ENCODE measurements at regions not wholly inside any gene's neighbourhood (a gene's known extent, or its start where the extent isn't known, plus 50 kb on each side); places are given as distances from the start of the nearest gene placed in this dataset.

- DNase-seq = peak; percentile 52
- Histone ChIP-seq H3K4me3 (ENCODE audit: low read length) (no peak overlapping the region), H2BK5ac (ENCODE audit: low read length) (no peak overlapping the region), H3K4ac (ENCODE audit: low read depth, low read length) (no peak overlapping the region), H2BK120ac (ENCODE audit: low read depth, low read length) (no peak overlapping the region), H4K5ac (ENCODE audit: low read length) (no peak overlapping the region), H2AK5ac (ENCODE audit: low read length) (no peak overlapping the region), H3K4me1 (ENCODE audit: control insufficient read depth, low read depth, low read length) (no peaks in the 10 kb centered on the region), H3K36me3 (ENCODE audit: control insufficient read depth, insufficient read depth, low read length) (no peaks in the 10 kb centered on the region), H3K4me2 (ENCODE audit: low read length) (no peak overlapping the region), H3K27ac (ENCODE audit: low read depth, low read length) (no peak overlapping the region), H4K8ac (ENCODE audit: low read depth, low read length) (no peak overlapping the region), H3K79me1 (ENCODE audit: low read length) (no peaks in the 10 kb centered on the region), H3K27me3 (ENCODE audit: insufficient read depth, low read length, poor library complexity) (no peaks in the 10 kb centered on the region), H3K23ac (ENCODE audit: low read length) (no peak overlapping the region), H3K79me2 (ENCODE audit: control insufficient read depth, insufficient read depth, low read length) (no peaks in the 10 kb centered on the region), H3K9ac (ENCODE audit: low read length) (no peak overlapping the region), H2BK15ac (replicated peaks; ENCODE audit: low read depth) (no peak overlapping the region), H3K18ac (ENCODE audit: low read length) (no peak overlapping the region), H3K56ac (ENCODE audit: low read length) (no peak overlapping the region)
- WGBS (ENCODE audit: extremely low coverage, insufficient coverage, low lambda C conversion rate) = no CpG with 5 or more reads among the region's 6 CpGs
These were observed 176.0 kb downstream of the MED10 start for GRCh38 chr5:6202149-6202967.

- Histone ChIP-seq H3K36me3 (ENCODE audit: control insufficient read depth, insufficient read depth, low read length) (no peaks in the 10 kb centered on the region), H4K5ac (ENCODE audit: low read length) (no peak overlapping the region), H2AK5ac (ENCODE audit: low read length) (no peak overlapping the region), H3K4me2 (ENCODE audit: low read length) (no peak overlapping the region), H4K8ac (ENCODE audit: low read depth, low read length) (no peak overlapping the region), H3K4ac (ENCODE audit: low read depth, low read length) (no peak overlapping the region), H3K56ac (ENCODE audit: low read length) (no peak overlapping the region), H3K27me3 (ENCODE audit: insufficient read depth, low read length, poor library complexity) (no peaks in the 10 kb centered on the region), H3K4me1 (ENCODE audit: control insufficient read depth, low read depth, low read length) (no peaks in the 10 kb centered on the region), H3K9ac (ENCODE audit: low read length) (no peak overlapping the region), H3K4me3 (ENCODE audit: low read length) (no peak overlapping the region), H3K18ac (ENCODE audit: low read length) (no peak overlapping the region), H3K27ac (ENCODE audit: low read depth, low read length) (no peak overlapping the region), H2BK5ac (ENCODE audit: low read length) (no peak overlapping the region), H2BK120ac (ENCODE audit: low read depth, low read length) (no peak overlapping the region), H3K23ac (ENCODE audit: low read length) (no peak overlapping the region), H3K79me2 (ENCODE audit: control insufficient read depth, insufficient read depth, low read length) (no peaks in the 10 kb centered on the region), H3K79me1 (ENCODE audit: low read length) (no peaks in the 10 kb centered on the region), H2BK15ac (replicated peaks; ENCODE audit: low read depth) (no peak overlapping the region)
- DNase-seq = no peak
- no CpG with 5 or more reads among the region's 6 CpGs for WGBS (ENCODE audit: extremely low coverage, insufficient coverage, low lambda C conversion rate)
These were observed 176.7 kb downstream of the MED10 start for GRCh38 chr5:6201631-6202030.

GRCh38 chr5:6198531-6198930 lies 179.8 kb downstream of the MED10 start:
- Histone ChIP-seq H3K27ac (ENCODE audit: low read depth, low read length) (no peak overlapping the region), H3K4me2 (ENCODE audit: low read length) (no peak overlapping the region), H2BK5ac (ENCODE audit: low read length) (no peak overlapping the region), H4K5ac (ENCODE audit: low read length) (no peak overlapping the region), H2BK15ac (replicated peaks; ENCODE audit: low read depth) (no peak overlapping the region), H2BK120ac (ENCODE audit: low read depth, low read length) (no peak overlapping the region), H3K56ac (ENCODE audit: low read length) (no peak overlapping the region), H3K36me3 (ENCODE audit: control insufficient read depth, insufficient read depth, low read length) (no peaks in the 10 kb centered on the region), H3K4me1 (ENCODE audit: control insufficient read depth, low read depth, low read length) (no peaks in the 10 kb centered on the region), H4K8ac (ENCODE audit: low read depth, low read length) (no peak overlapping the region), H3K4ac (ENCODE audit: low read depth, low read length) (no peak overlapping the region), H2AK5ac (ENCODE audit: low read length) (no peak overlapping the region), H3K23ac (ENCODE audit: low read length) (no peak overlapping the region), H3K9ac (ENCODE audit: low read length) (no peak overlapping the region), H3K79me1 (ENCODE audit: low read length) (no peaks in the 10 kb centered on the region), H3K27me3 (ENCODE audit: insufficient read depth, low read length, poor library complexity) (no peaks in the 10 kb centered on the region), H3K18ac (ENCODE audit: low read length) (no peak overlapping the region), H3K79me2 (ENCODE audit: control insufficient read depth, insufficient read depth, low read length) (no peaks in the 10 kb centered on the region), H3K4me3 (ENCODE audit: low read length) (no peak overlapping the region)
- no peak for DNase-seq
- WGBS (ENCODE audit: extremely low coverage, insufficient coverage, low lambda C conversion rate) = no CpG with 5 or more reads among the region's 5 CpGs

- H3K36me3 ChIP-seq (ENCODE audit: control insufficient read depth, insufficient read depth, low read length) = no peaks in the 10 kb centered on the region
- H3K4me2 ChIP-seq (ENCODE audit: low read length) = no peak overlapping the region
- no peak overlapping the region for H4K5ac ChIP-seq (ENCODE audit: low read length)
- no peak overlapping the region for H3K18ac ChIP-seq (ENCODE audit: low read length)
- no peak overlapping the region for H2BK120ac ChIP-seq (ENCODE audit: low read depth, low read length)
- no peaks in the 10 kb centered on the region for H3K4me1 ChIP-seq (ENCODE audit: control insufficient read depth, low read depth, low read length)
- no peak overlapping the region for H2BK5ac ChIP-seq (ENCODE audit: low read length)
- H2AK5ac ChIP-seq (ENCODE audit: low read length) = no peak overlapping the region
- H3K4ac ChIP-seq (ENCODE audit: low read depth, low read length) = no peak overlapping the region
- no CpG with 5 or more reads among the region's 7 CpGs for WGBS (ENCODE audit: extremely low coverage, insufficient coverage, low lambda C conversion rate)
- no peak overlapping the region for H3K4me3 ChIP-seq (ENCODE audit: low read length)
- no peak overlapping the region for H2BK15ac ChIP-seq (replicated peaks; ENCODE audit: low read depth)
- no peak overlapping the region for H3K9ac ChIP-seq (ENCODE audit: low read length)
- no peak overlapping the region for H3K23ac ChIP-seq (ENCODE audit: low read length)
- H4K8ac ChIP-seq (ENCODE audit: low read depth, low read length) = no peak overlapping the region
- DNase-seq = no peak
- no peaks in the 10 kb centered on the region for H3K79me2 ChIP-seq (ENCODE audit: control insufficient read depth, insufficient read depth, low read length)
- H3K27me3 ChIP-seq (ENCODE audit: insufficient read depth, low read length, poor library complexity) = no peaks in the 10 kb centered on the region
- H3K79me1 ChIP-seq (ENCODE audit: low read length) = no peaks in the 10 kb centered on the region
- no peak overlapping the region for H3K56ac ChIP-seq (ENCODE audit: low read length)
- H3K27ac ChIP-seq (ENCODE audit: low read depth, low read length) = no peak overlapping the region
These were observed 180.9 kb downstream of the MED10 start for GRCh38 chr5:6197427-6197826.

GRCh38 chr5:6195711-6196358 lies 182.5 kb downstream of the MED10 start:
- H2AK5ac ChIP-seq (ENCODE audit: low read length) = no peak overlapping the region
- no peak overlapping the region for H3K4ac ChIP-seq (ENCODE audit: low read depth, low read length)
- no peak overlapping the region for H2BK120ac ChIP-seq (ENCODE audit: low read depth, low read length)
- no peak overlapping the region for H2BK15ac ChIP-seq (replicated peaks; ENCODE audit: low read depth)
- no peak overlapping the region for H4K8ac ChIP-seq (ENCODE audit: low read depth, low read length)
- H2BK5ac ChIP-seq (ENCODE audit: low read length) = no peak overlapping the region
- H3K4me3 ChIP-seq (ENCODE audit: low read length) = no peak overlapping the region
- no peak overlapping the region for H3K23ac ChIP-seq (ENCODE audit: low read length)
- no peaks in the 10 kb centered on the region for H3K27me3 ChIP-seq (ENCODE audit: insufficient read depth, low read length, poor library complexity)
- H3K4me2 ChIP-seq (ENCODE audit: low read length) = no peak overlapping the region
- no peak overlapping the region for H3K18ac ChIP-seq (ENCODE audit: low read length)
- no peaks in the 10 kb centered on the region for H3K4me1 ChIP-seq (ENCODE audit: control insufficient read depth, low read depth, low read length)
- no peaks in the 10 kb centered on the region for H3K36me3 ChIP-seq (ENCODE audit: control insufficient read depth, insufficient read depth, low read length)
- no peak overlapping the region for H3K27ac ChIP-seq (ENCODE audit: low read depth, low read length)
- H3K79me2 ChIP-seq (ENCODE audit: control insufficient read depth, insufficient read depth, low read length) = no peaks in the 10 kb centered on the region
- DNase-seq = peak; percentile 40
- H3K79me1 ChIP-seq (ENCODE audit: low read length) = no peaks in the 10 kb centered on the region
- no peak overlapping the region for H4K5ac ChIP-seq (ENCODE audit: low read length)
- H3K56ac ChIP-seq (ENCODE audit: low read length) = no peak overlapping the region
- H3K9ac ChIP-seq (ENCODE audit: low read length) = no peak overlapping the region
- WGBS (ENCODE audit: extremely low coverage, insufficient coverage, low lambda C conversion rate) = no CpG with 5 or more reads among the region's 9 CpGs

Measured in mesendoderm (in vitro differentiated cells).